ENCODE measurements at regions not wholly inside any gene's neighbourhood (a gene's known extent, or its start where the extent isn't known, plus 50 kb on each side); places are given as distances from the start of the nearest gene placed in this dataset.

- in situ Hi-C loops (cut with MboI; ENCODE audit: low sequenced_read_pairs in 4 of 4): no loop called here
- TF ChIP-seq, protein P1, sequence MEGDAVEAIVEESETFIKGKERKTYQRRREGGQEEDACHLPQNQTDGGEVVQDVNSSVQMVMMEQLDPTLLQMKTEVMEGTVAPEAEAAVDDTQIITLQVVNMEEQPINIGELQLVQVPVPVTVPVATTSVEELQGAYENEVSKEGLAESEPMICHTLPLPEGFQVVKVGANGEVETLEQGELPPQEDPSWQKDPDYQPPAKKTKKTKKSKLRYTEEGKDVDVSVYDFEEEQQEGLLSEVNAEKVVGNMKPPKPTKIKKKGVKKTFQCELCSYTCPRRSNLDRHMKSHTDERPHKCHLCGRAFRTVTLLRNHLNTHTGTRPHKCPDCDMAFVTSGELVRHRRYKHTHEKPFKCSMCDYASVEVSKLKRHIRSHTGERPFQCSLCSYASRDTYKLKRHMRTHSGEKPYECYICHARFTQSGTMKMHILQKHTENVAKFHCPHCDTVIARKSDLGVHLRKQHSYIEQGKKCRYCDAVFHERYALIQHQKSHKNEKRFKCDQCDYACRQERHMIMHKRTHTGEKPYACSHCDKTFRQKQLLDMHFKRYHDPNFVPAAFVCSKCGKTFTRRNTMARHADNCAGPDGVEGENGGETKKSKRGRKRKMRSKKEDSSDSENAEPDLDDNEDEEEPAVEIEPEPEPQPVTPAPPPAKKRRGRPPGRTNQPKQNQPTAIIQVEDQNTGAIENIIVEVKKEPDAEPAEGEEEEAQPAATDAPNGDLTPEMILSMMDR (IDR thresholded peaks at IDR 0.05 in 4 of 5, conservative IDR thresholded peaks at IDR 0.05 in 1 of 5): no peak
- TF ChIP-seq POLR2A (IDR thresholded peaks at IDR 0.05): no peak
- no peaks in the 10 kb centered on the region for H3K4me1 ChIP-seq
- intact Hi-C loops (cut with DNase I; ENCODE audit: low total_unique reads): no loop called here
- no peaks in the 10 kb centered on the region for H3K9me3 ChIP-seq
- DNase-seq: no peak
- no peaks in the 10 kb centered on the region for H3K36me3 ChIP-seq
- no peaks in the 10 kb centered on the region for H3K27me3 ChIP-seq
- no peak for ATAC-seq
- H3K27ac ChIP-seq: no peak overlapping the region
- no peak overlapping the region for H3K4me3 ChIP-seq
These were observed 119.3 kb upstream of the SHH start for GRCh38 chr7:155931396-155932085.

DNA sequence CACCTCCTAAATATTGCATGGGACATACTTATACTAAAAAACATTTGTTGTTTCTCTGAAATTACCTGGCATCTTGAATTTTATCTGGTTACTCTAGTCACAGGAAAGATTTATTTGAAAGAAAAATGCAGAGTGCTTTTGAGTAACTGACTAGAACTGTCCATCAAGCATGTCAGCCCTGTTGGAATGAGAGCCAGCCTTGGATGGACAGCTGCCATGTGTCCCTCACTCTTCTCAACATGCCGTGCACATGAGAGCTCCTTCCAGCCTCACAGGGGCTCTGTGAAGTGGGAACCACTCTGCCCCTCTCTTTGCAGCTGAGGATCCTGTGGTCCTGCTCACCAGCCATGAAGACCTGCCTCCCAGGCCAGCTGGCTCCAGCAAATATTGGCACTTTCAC, 118.3 kb upstream of the SHH start:
- ATAC-seq (no peak), DNase-seq (no peak)
- Histone ChIP-seq H3K4me3 (no peak overlapping the region), H3K4me1 (no peaks in the 10 kb centered on the region), H3K27ac (no peak overlapping the region), H3K36me3 (no peaks in the 10 kb centered on the region), H3K27me3 (no peaks in the 10 kb centered on the region), H3K9me3 (no peaks in the 10 kb centered on the region)
- TF ChIP-seq POLR2A (IDR thresholded peaks at IDR 0.05): no peak
- intact Hi-C loops (cut with DNase I; ENCODE audit: low total_unique reads): no loop called here
- in situ Hi-C loops (cut with MboI; ENCODE audit: low sequenced_read_pairs in 4 of 4): no loop called here

DNA sequence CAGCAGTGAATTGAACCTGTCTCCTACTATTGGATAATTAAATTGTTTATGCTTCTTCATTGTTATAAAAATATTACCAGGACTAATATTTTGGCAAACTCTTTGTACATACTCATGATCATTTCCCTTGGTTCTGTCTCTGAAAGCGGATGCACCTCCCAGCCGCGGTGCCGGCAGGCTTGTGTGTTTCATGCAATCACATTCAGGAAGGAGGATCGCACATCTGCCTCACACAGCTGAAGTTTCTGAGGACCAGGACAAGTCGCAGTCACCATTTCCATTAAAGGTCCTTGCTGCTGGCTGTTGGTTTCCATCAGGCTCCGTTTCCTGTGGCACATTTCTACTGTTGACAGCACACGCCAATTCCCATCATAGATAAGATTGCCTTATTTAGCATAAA, 117.8 kb upstream of the SHH start:
- Histone ChIP-seq H3K27me3 (no peaks in the 10 kb centered on the region), H3K36me3 (no peaks in the 10 kb centered on the region), H3K9me3 (no peaks in the 10 kb centered on the region), H3K4me3 (no peak overlapping the region), H3K4me1 (no peaks in the 10 kb centered on the region), H3K27ac (no peak overlapping the region)
- in situ Hi-C loops (cut with MboI; ENCODE audit: low sequenced_read_pairs in 4 of 4) (no loop called here), intact Hi-C loops (cut with DNase I; ENCODE audit: low total_unique reads) (no loop called here)
- no peak for TF ChIP-seq POLR2A (IDR thresholded peaks at IDR 0.05)
- TF ChIP-seq, protein P1 (IDR thresholded peaks at IDR 0.05 in 4 of 5, conservative IDR thresholded peaks at IDR 0.05 in 1 of 5): no peak
- no peak for DNase-seq
- no peak for ATAC-seq

DNA sequence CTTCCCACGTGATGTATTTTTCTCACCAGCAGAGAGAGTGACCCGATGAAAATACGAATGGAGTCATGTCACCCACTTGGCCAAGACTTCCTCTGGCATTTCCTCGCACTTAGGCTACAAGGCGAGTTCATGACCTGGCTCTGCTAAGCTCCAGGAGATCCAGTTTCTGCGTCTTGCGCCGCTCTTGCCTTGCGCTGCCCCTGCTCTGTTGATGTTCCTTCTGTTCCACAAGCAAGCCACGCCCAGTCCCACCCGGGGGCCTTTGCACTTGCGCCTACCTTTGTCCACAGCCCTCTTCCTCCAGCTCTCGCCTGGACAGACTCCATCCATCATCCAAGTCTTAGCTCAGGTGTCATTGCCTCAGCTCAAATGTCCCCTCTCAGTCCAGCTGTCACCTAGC, 116.3 kb upstream of the SHH start:
- H3K36me3 ChIP-seq: no peaks in the 10 kb centered on the region
- H3K27ac ChIP-seq: no peak overlapping the region
- DNase-seq (no peak), ATAC-seq (no peak)
- no peak overlapping the region for H3K4me3 ChIP-seq
- in situ Hi-C loops (cut with MboI; ENCODE audit: low sequenced_read_pairs in 4 of 4) (no loop called here), intact Hi-C loops (cut with DNase I; ENCODE audit: low total_unique reads) (no loop called here)
- TF ChIP-seq, protein P1 (IDR thresholded peaks at IDR 0.05 in 4 of 5, conservative IDR thresholded peaks at IDR 0.05 in 1 of 5): no peak
- no peak for TF ChIP-seq POLR2A (IDR thresholded peaks at IDR 0.05)
- H3K27me3 ChIP-seq: no peaks in the 10 kb centered on the region
- H3K4me1 ChIP-seq: no peaks in the 10 kb centered on the region
- H3K9me3 ChIP-seq: no peaks in the 10 kb centered on the region

- in situ Hi-C loops (cut with MboI; ENCODE audit: low sequenced_read_pairs in 4 of 4): no loop called here
- no peaks in the 10 kb centered on the region for H3K4me1 ChIP-seq
- intact Hi-C loops (cut with DNase I; ENCODE audit: low total_unique reads): no loop called here
- no peaks in the 10 kb centered on the region for H3K27me3 ChIP-seq
- no peak overlapping the region for H3K27ac ChIP-seq
- H3K36me3 ChIP-seq: no peaks in the 10 kb centered on the region
- no peak overlapping the region for H3K4me3 ChIP-seq
- no peaks in the 10 kb centered on the region for H3K9me3 ChIP-seq
- no peak for DNase-seq
- ATAC-seq: no peak
- TF ChIP-seq, protein P1 (IDR thresholded peaks at IDR 0.05 in 4 of 5, conservative IDR thresholded peaks at IDR 0.05 in 1 of 5): no peak
- no peak for TF ChIP-seq POLR2A (IDR thresholded peaks at IDR 0.05)
These were observed 115.6 kb upstream of the SHH start for GRCh38 chr7:155927905-155928304.

Measured in gastrocnemius medialis (tissue), 4 donors.